ENCODE measurements at regions not wholly inside any gene's neighbourhood (a gene's known extent, or its start where the extent isn't known, plus 50 kb on each side); places are given as distances from the start of the nearest gene placed in this dataset.

DNA sequence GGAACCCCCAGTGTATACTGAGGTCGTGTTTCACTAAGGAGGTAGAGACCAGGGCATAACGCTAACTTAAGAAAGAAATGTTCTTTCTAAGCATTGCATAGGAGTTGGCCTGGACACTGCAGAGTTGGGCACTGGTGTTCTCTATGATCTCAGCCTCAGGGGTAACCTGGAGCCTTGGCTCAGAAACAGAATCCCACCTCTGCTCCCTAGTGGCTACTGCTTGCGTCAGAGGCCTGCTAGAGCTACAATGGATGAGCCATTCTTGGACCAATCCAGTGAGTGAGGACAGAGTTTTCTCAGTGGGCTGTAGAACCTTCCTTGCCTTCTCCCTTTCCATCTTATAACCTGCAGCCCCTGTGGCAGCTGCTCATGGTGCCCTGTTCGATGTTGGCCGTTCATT, 324.4 kb upstream of the CELF4 start:
- TF ChIP-seq POLR2A (IDR thresholded peaks at IDR 0.05), result no peak
- TF ChIP-seq, protein P1, sequence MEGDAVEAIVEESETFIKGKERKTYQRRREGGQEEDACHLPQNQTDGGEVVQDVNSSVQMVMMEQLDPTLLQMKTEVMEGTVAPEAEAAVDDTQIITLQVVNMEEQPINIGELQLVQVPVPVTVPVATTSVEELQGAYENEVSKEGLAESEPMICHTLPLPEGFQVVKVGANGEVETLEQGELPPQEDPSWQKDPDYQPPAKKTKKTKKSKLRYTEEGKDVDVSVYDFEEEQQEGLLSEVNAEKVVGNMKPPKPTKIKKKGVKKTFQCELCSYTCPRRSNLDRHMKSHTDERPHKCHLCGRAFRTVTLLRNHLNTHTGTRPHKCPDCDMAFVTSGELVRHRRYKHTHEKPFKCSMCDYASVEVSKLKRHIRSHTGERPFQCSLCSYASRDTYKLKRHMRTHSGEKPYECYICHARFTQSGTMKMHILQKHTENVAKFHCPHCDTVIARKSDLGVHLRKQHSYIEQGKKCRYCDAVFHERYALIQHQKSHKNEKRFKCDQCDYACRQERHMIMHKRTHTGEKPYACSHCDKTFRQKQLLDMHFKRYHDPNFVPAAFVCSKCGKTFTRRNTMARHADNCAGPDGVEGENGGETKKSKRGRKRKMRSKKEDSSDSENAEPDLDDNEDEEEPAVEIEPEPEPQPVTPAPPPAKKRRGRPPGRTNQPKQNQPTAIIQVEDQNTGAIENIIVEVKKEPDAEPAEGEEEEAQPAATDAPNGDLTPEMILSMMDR (IDR thresholded peaks at IDR 0.05 in 8 of 11, conservative IDR thresholded peaks at IDR 0.05 in 3 of 11), result no peak
- no peak for TF ChIP-seq POLR2AphosphoS5 (IDR thresholded peaks at IDR 0.05)
- intact Hi-C loops (cut with DNase I; ENCODE audit: low total_unique reads), result no loop called here
- H3K36me3 ChIP-seq, result no peaks in the 10 kb centered on the region
- 79 to 89% (median 83%) methylated on average over 5 of the region's 5 CpGs for WGBS, 5 donors
- H3K27me3 ChIP-seq (replicated peaks in 1 of 7), result no peaks in the 10 kb centered on the region
- no peak for DNase-seq
- H3K9me3 ChIP-seq, result no peaks in the 10 kb centered on the region
- no peaks in the 10 kb centered on the region for H3K4me1 ChIP-seq
- no peak overlapping the region for H3K4me3 ChIP-seq
- H3K27ac ChIP-seq, result no peak overlapping the region

DNA sequence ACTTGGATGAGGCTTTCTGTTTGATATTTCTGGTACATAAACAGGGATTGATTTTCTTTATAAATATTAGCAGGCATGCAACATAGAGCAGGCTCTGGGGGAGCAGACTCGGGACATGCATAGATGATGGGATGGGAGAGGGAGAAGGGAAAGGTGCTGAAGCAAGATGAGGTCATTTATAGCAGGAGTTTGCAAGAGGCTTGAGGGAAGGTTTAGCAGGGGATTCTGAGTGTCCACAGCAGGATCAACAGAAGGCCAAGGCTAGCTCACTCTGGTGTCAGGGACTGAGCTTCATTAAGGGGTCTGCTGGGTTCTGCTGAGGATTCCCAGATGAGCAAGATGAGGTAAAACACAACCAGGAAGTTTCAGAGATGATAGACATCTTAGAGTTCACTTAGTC, 309.1 kb upstream of the CELF4 start:
- DNase-seq, result no peak
- Histone ChIP-seq H3K4me1 (no peaks in the 10 kb centered on the region), H3K9me3 (peaks cover 0 to 22% (median 9%) of the 10 kb centered on the region in 8 donors), H3K27me3 (replicated peaks in 1 of 7) (no peaks in the 10 kb centered on the region), H3K4me3 (no peak overlapping the region), H3K36me3 (no peaks in the 10 kb centered on the region), H3K27ac (no peak overlapping the region)
- intact Hi-C loops (cut with DNase I; ENCODE audit: low total_unique reads), result no loop called here
- 82 to 100% (median 92%) methylated on average over 1 of the region's 1 CpG for WGBS, 5 donors
- TF ChIP-seq POLR2AphosphoS5 (IDR thresholded peaks at IDR 0.05), result no peak

DNA sequence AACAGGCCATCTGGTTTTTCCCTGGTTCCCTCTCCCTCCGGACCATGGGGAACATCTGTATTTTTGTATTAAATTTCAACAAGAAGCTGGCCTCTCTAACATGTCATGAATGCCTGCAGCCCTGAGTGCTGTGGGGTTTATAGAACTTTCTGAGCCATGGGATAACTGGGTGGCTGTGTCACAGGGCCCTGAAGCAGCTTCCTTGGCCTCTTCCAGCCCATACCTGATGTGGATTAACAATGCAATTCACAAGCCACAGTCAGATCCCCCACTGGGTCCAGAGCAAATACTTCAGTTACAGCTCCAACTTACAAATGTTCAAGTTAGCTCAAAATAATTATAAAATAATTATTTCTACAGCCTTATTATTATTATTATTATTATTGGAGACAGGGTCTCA, 307.8 kb upstream of the CELF4 start:
- Histone ChIP-seq H3K36me3 (no peaks in the 10 kb centered on the region), H3K4me3 (no peak overlapping the region), H3K27ac (no peak overlapping the region), H3K27me3 (replicated peaks in 1 of 7) (no peaks in the 10 kb centered on the region), H3K4me1 (no peaks in the 10 kb centered on the region), H3K9me3 (peaks cover 0 to 10% (median 1%) of the 10 kb centered on the region in 8 donors)
- 79 to 96% (median 88%) methylated on average over 1 of the region's 1 CpG for WGBS, 5 donors
- no peak for TF ChIP-seq POLR2A (IDR thresholded peaks at IDR 0.05)
- intact Hi-C loops (cut with DNase I; ENCODE audit: low total_unique reads), result no loop called here
- DNase-seq, result no peak

DNA sequence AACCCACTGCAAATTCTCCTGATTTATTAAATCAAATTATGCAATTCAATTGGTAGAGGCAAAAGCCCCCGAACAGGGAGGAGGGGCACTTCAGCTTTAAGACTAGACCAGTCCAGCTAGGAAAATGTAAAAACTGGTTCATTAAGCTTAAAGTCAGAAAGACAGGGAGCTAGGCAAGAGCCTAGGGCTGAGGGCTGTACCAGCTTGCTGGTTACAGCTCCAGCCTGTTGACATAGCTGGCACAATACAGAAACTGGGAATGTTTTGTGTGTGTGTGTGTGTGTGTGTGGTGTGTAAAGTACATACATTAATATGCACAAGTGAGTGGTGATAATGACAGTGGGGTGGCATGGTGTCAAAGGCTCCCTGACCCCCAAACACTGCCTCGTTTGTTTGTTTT, 307.0 kb upstream of the CELF4 start:
- TF ChIP-seq POLR2AphosphoS5 (IDR thresholded peaks at IDR 0.05), result no peak
- TF ChIP-seq, protein P1 (IDR thresholded peaks at IDR 0.05 in 8 of 11, conservative IDR thresholded peaks at IDR 0.05 in 3 of 11), result no peak
- no peak for TF ChIP-seq POLR2A (IDR thresholded peaks at IDR 0.05)
- Histone ChIP-seq H3K27me3 (replicated peaks in 1 of 7) (no peaks in the 10 kb centered on the region), H3K4me1 (no peaks in the 10 kb centered on the region), H3K27ac (no peak overlapping the region), H3K4me3 (no peak overlapping the region), H3K9me3 (peaks cover 0 to 2% (median 0%) of the 10 kb centered on the region in 8 donors), H3K36me3 (no peaks in the 10 kb centered on the region)
- intact Hi-C loops (cut with DNase I; ENCODE audit: low total_unique reads), result no loop called here
- 71 to 76% (median 74%) methylated on average over 2 of the region's 2 CpGs for WGBS, 5 donors
- DNase-seq, result no peak

DNA sequence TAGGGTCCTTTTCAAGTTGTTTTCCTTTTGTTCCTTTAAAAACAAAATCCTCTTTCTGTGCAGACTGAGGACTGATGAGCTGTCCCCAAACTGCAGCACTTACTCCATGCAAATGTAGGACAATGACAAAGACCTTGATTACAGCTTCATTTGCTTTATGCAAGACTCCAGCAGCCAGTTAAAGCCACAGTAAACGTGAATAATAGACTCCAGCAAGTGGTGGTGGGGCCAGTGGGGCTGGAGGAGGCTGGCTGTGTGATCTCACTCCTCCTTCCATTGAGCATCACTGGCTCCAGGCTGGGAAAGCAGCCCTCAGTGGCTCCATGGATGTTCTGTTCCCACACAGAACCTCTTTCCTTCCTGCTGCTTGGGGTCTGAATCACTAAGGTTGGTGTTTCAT, 306.0 kb upstream of the CELF4 start:
- no peaks in the 10 kb centered on the region for H3K27me3 ChIP-seq (replicated peaks in 1 of 7)
- WGBS, 5 donors, result 34 to 65% (median 41%) methylated on average over 1 of the region's 1 CpG
- no peak overlapping the region for H3K4me3 ChIP-seq
- no peaks in the 10 kb centered on the region for H3K36me3 ChIP-seq
- no peak for DNase-seq
- H3K9me3 ChIP-seq, result no peaks in the 10 kb centered on the region
- TF ChIP-seq, protein P1 (IDR thresholded peaks at IDR 0.05 in 8 of 11, conservative IDR thresholded peaks at IDR 0.05 in 3 of 11), result no peak
- TF ChIP-seq POLR2A (IDR thresholded peaks at IDR 0.05) (no peak), POLR2AphosphoS5 (IDR thresholded peaks at IDR 0.05) (no peak)
- intact Hi-C loops (cut with DNase I; ENCODE audit: low total_unique reads), result no loop called here
- H3K4me1 ChIP-seq, result no peaks in the 10 kb centered on the region
- no peak overlapping the region for H3K27ac ChIP-seq
